ENCODE measurements at regions not wholly inside any gene's neighbourhood (a gene's known extent, or its start where the extent isn't known, plus 50 kb on each side); places are given as distances from the start of the nearest gene placed in this dataset.

GRCh38 chr10:44697116-44697515, 214.0 kb upstream of the TMEM72 start:
- no peak for DNase-seq
- Histone ChIP-seq H3K36me3 (ENCODE audit: control insufficient read depth in 2 of 2, extremely low read depth in 1 of 2, insufficient read depth in 1 of 2, low read length in 1 of 2) (no peaks in the 10 kb centered on the region), H3K4me1 (ENCODE audit: control insufficient read depth in 1 of 2, extremely low read depth in 1 of 2, insufficient read depth in 2 of 2, low read length in 2 of 2) (no peaks in the 10 kb centered on the region), H3K27ac (ENCODE audit: low read length) (no peak overlapping the region), H3K4me3 (ENCODE audit: control insufficient read depth in 1 of 2, extremely low read depth in 1 of 2, low read length in 1 of 2) (no peak overlapping the region), H3K9me3 (no peaks in the 10 kb centered on the region), H3K27me3 (replicated peaks in 1 of 2; ENCODE audit: control insufficient read depth in 2 of 2, extremely low read depth in 1 of 2, insufficient read depth in 2 of 2, low read length in 1 of 2) (no peaks in the 10 kb centered on the region)
- H3K4me3 Mint-ChIP-seq = no peak overlapping the region
- ChIA-PET POLR2A (no interaction called here), CTCF (no interaction called here)
- H3K4me1 Mint-ChIP-seq = no peaks in the 10 kb centered on the region
- H3K9me3 Mint-ChIP-seq = peaks cover 2 to 15% (median 8%) of the 10 kb centered on the region in 3 donors
- WGBS (ENCODE audit: insufficient coverage) = 20% methylated on average over 1 of the region's 2 CpGs
- no peak for ATAC-seq (replicated peaks in 1 of 4)
- H3K27ac Mint-ChIP-seq = no peak overlapping the region
- no peaks in the 10 kb centered on the region for H3K36me3 Mint-ChIP-seq
- no peaks in the 10 kb centered on the region for H3K27me3 Mint-ChIP-seq

- H3K4me1 Mint-ChIP-seq = no peaks in the 10 kb centered on the region
- H3K4me1 ChIP-seq (ENCODE audit: control insufficient read depth in 1 of 2, extremely low read depth in 1 of 2, insufficient read depth in 2 of 2, low read length in 2 of 2) = no peaks in the 10 kb centered on the region
- H3K36me3 ChIP-seq (ENCODE audit: control insufficient read depth in 2 of 2, extremely low read depth in 1 of 2, insufficient read depth in 1 of 2, low read length in 1 of 2) = no peaks in the 10 kb centered on the region
- H3K27ac Mint-ChIP-seq = no peak overlapping the region
- H3K27me3 Mint-ChIP-seq = no peaks in the 10 kb centered on the region
- DNase-seq (no peak), ATAC-seq (replicated peaks in 1 of 4) (no peak)
- no CpG with 5 or more reads among the region's 1 CpG for WGBS (ENCODE audit: insufficient coverage)
- H3K27ac ChIP-seq (ENCODE audit: low read length) = no peak overlapping the region
- ChIA-PET POLR2A (no interaction called here), CTCF (interaction anchor here in 1 of 2 donors (0.7 kb wide), 1 partner anchor 930 kb away, joined by 3 read pairs; no protein-coding TSS in a partner anchor)
- H3K4me3 ChIP-seq (ENCODE audit: control insufficient read depth in 1 of 2, extremely low read depth in 1 of 2, low read length in 1 of 2) = no peak overlapping the region
- H3K9me3 ChIP-seq = no peaks in the 10 kb centered on the region
- H3K27me3 ChIP-seq (replicated peaks in 1 of 2; ENCODE audit: control insufficient read depth in 2 of 2, extremely low read depth in 1 of 2, insufficient read depth in 2 of 2, low read length in 1 of 2) = no peaks in the 10 kb centered on the region
- no peaks in the 10 kb centered on the region for H3K36me3 Mint-ChIP-seq
- H3K9me3 Mint-ChIP-seq = peaks cover 11 to 43% (median 20%) of the 10 kb centered on the region in 3 donors
- no peak overlapping the region for H3K4me3 Mint-ChIP-seq
These were observed 208.6 kb upstream of the TMEM72 start for GRCh38 chr10:44702531-44702930.

GRCh38 chr10:44703241-44704155, 207.6 kb upstream of the TMEM72 start:
- Histone ChIP-seq H3K27me3 (replicated peaks in 1 of 2; ENCODE audit: control insufficient read depth in 2 of 2, extremely low read depth in 1 of 2, insufficient read depth in 2 of 2, low read length in 1 of 2) (no peaks in the 10 kb centered on the region), H3K36me3 (ENCODE audit: control insufficient read depth in 2 of 2, extremely low read depth in 1 of 2, insufficient read depth in 1 of 2, low read length in 1 of 2) (no peaks in the 10 kb centered on the region), H3K9me3 (no peaks in the 10 kb centered on the region), H3K4me3 (ENCODE audit: control insufficient read depth in 1 of 2, extremely low read depth in 1 of 2, low read length in 1 of 2) (no peak overlapping the region), H3K4me1 (ENCODE audit: control insufficient read depth in 1 of 2, extremely low read depth in 1 of 2, insufficient read depth in 2 of 2, low read length in 2 of 2) (no peaks in the 10 kb centered on the region), H3K27ac (ENCODE audit: low read length) (no peak overlapping the region)
- Mint-ChIP-seq H3K9me3 (peaks cover 11 to 43% (median 20%) of the 10 kb centered on the region in 3 donors), H3K36me3 (no peaks in the 10 kb centered on the region), H3K27ac (no peak overlapping the region), H3K27me3 (no peaks in the 10 kb centered on the region), H3K4me3 (no peak overlapping the region), H3K4me1 (no peaks in the 10 kb centered on the region)
- WGBS (ENCODE audit: insufficient coverage) = 67% methylated on average over 1 of the region's 6 CpGs
- ATAC-seq (replicated peaks in 1 of 4) (no peak), DNase-seq (no peak)
- ChIA-PET CTCF (interaction anchor here in 1 of 2 donors (0.7 kb wide), 1 partner anchor 931 kb away, joined by 3 read pairs; no protein-coding TSS in a partner anchor), POLR2A (no interaction called here)

- H3K9me3 ChIP-seq = no peaks in the 10 kb centered on the region
- H3K36me3 ChIP-seq (ENCODE audit: control insufficient read depth in 2 of 2, extremely low read depth in 1 of 2, insufficient read depth in 1 of 2, low read length in 1 of 2) = no peaks in the 10 kb centered on the region
- no peak overlapping the region for H3K27ac ChIP-seq (ENCODE audit: low read length)
- H3K4me3 ChIP-seq (ENCODE audit: control insufficient read depth in 1 of 2, extremely low read depth in 1 of 2, low read length in 1 of 2) = no peak overlapping the region
- H3K27ac Mint-ChIP-seq = no peak overlapping the region
- ATAC-seq (replicated peaks in 1 of 4) (no peak), DNase-seq (no peak)
- H3K4me1 ChIP-seq (ENCODE audit: control insufficient read depth in 1 of 2, extremely low read depth in 1 of 2, insufficient read depth in 2 of 2, low read length in 2 of 2) = no peaks in the 10 kb centered on the region
- H3K4me1 Mint-ChIP-seq = no peaks in the 10 kb centered on the region
- H3K27me3 Mint-ChIP-seq = no peaks in the 10 kb centered on the region
- H3K27me3 ChIP-seq (replicated peaks in 1 of 2; ENCODE audit: control insufficient read depth in 2 of 2, extremely low read depth in 1 of 2, insufficient read depth in 2 of 2, low read length in 1 of 2) = no peaks in the 10 kb centered on the region
- H3K36me3 Mint-ChIP-seq = no peaks in the 10 kb centered on the region
- POLR2A ChIA-PET = no interaction called here
- no peak overlapping the region for H3K4me3 Mint-ChIP-seq
- peaks cover 10 to 43% (median 20%) of the 10 kb centered on the region in 3 donors for H3K9me3 Mint-ChIP-seq
- WGBS (ENCODE audit: insufficient coverage) = 100% methylated on average over 1 of the region's 1 CpG
- CTCF ChIA-PET = no interaction called here
These were observed 206.5 kb upstream of the TMEM72 start for GRCh38 chr10:44704616-44705015.

GRCh38 chr10:44706745-44707144, 204.4 kb upstream of the TMEM72 start:
- peaks cover 3 to 32% (median 20%) of the 10 kb centered on the region in 3 donors for H3K9me3 Mint-ChIP-seq
- H3K36me3 Mint-ChIP-seq = no peaks in the 10 kb centered on the region
- Histone ChIP-seq H3K36me3 (ENCODE audit: control insufficient read depth in 2 of 2, extremely low read depth in 1 of 2, insufficient read depth in 1 of 2, low read length in 1 of 2) (no peaks in the 10 kb centered on the region), H3K4me3 (ENCODE audit: control insufficient read depth in 1 of 2, extremely low read depth in 1 of 2, low read length in 1 of 2) (no peak overlapping the region), H3K27ac (ENCODE audit: low read length) (no peak overlapping the region), H3K4me1 (ENCODE audit: control insufficient read depth in 1 of 2, extremely low read depth in 1 of 2, insufficient read depth in 2 of 2, low read length in 2 of 2) (no peaks in the 10 kb centered on the region), H3K9me3 (no peaks in the 10 kb centered on the region), H3K27me3 (replicated peaks in 1 of 2; ENCODE audit: control insufficient read depth in 2 of 2, extremely low read depth in 1 of 2, insufficient read depth in 2 of 2, low read length in 1 of 2) (no peaks in the 10 kb centered on the region)
- no peak overlapping the region for H3K4me3 Mint-ChIP-seq
- CTCF ChIA-PET = no interaction called here
- POLR2A ChIA-PET = no interaction called here
- DNase-seq (no peak), ATAC-seq (replicated peaks in 1 of 4) (no peak)
- no peaks in the 10 kb centered on the region for H3K4me1 Mint-ChIP-seq
- no peaks in the 10 kb centered on the region for H3K27me3 Mint-ChIP-seq
- H3K27ac Mint-ChIP-seq = no peak overlapping the region

GRCh38 chr10:44713307-44713706, 197.8 kb upstream of the TMEM72 start:
- WGBS (ENCODE audit: insufficient coverage) = 79% methylated on average over 4 of the region's 4 CpGs

More at GRCh38 chr10:44713307-44713706, 197.8 kb upstream of the TMEM72 start:
- H3K4me3 Mint-ChIP-seq = no peak overlapping the region
- H3K36me3 ChIP-seq (ENCODE audit: control insufficient read depth in 2 of 2, extremely low read depth in 1 of 2, insufficient read depth in 1 of 2, low read length in 1 of 2) = no peaks in the 10 kb centered on the region
- ChIA-PET CTCF (interaction anchor here in 1 of 2 donors (0.9 kb wide), 1 partner anchor 145 kb away, joined by 4 read pairs; no protein-coding TSS in a partner anchor), POLR2A (no interaction called here)
- H3K27ac Mint-ChIP-seq = no peak overlapping the region
- no peak overlapping the region for H3K4me3 ChIP-seq (ENCODE audit: control insufficient read depth in 1 of 2, extremely low read depth in 1 of 2, low read length in 1 of 2)
- H3K27me3 ChIP-seq (replicated peaks in 1 of 2; ENCODE audit: control insufficient read depth in 2 of 2, extremely low read depth in 1 of 2, insufficient read depth in 2 of 2, low read length in 1 of 2) = no peaks in the 10 kb centered on the region
- H3K27ac ChIP-seq (ENCODE audit: low read length) = no peak overlapping the region
- H3K36me3 Mint-ChIP-seq = no peaks in the 10 kb centered on the region
- DNase-seq (no peak), ATAC-seq (replicated peaks in 1 of 4) (no peak)
- no peaks in the 10 kb centered on the region for H3K4me1 Mint-ChIP-seq
- peaks cover 0 to 5% of the 10 kb centered on the region in 2 donors for H3K27me3 Mint-ChIP-seq
- H3K4me1 ChIP-seq (ENCODE audit: control insufficient read depth in 1 of 2, extremely low read depth in 1 of 2, insufficient read depth in 2 of 2, low read length in 2 of 2) = no peaks in the 10 kb centered on the region
- no peaks in the 10 kb centered on the region for H3K9me3 ChIP-seq
- peaks cover 0 to 1% (median under 1%) of the 10 kb centered on the region in 3 donors for H3K9me3 Mint-ChIP-seq
